ENCODE measurements at regions not wholly inside any gene's neighbourhood (a gene's known extent, or its start where the extent isn't known, plus 50 kb on each side); places are given as distances from the start of the nearest gene placed in this dataset.

DNA sequence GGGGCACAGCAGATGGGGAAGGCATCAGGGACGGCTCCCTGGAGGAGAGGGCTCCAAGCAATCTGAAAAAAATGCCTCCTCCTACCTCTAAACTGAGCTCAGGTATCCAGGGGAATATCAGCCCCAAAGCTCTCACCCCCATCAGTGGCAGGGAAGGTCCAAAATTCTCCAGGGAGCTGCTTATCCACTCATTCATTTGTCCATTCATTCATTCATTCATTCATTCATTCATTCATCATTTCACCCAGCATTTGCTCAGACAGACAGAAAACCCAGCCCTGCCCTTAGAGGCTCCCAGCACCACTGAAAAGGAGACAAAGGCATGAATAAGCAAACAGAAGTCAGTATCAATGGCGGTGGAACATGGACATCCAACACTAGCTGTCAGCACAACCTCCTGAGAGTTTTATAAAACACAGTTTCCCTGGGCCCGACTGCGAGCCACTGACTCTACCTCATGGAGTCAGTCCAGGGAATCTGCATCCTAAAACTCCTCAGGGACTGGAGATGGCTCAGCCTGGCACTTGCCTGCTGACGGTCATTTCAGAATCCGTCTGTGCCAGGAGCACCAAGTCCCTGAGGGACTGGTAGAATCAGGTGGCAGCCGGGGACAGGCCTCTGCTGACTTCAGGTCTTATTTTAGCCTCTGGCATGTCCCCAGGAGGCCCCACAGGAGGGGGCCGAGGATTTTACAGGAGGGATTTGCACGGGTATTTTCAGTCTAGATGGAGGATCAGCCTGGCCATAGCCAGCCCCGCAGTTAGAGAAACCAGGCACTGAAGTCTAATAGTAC, 164.6 kb downstream of the MN1 start:
- no peak overlapping the region for H3K4me2 ChIP-seq (ENCODE audit: control insufficient read depth, extremely low read depth, insufficient read depth, low read depth, low read length)
- no peaks in the 10 kb centered on the region for H4K20me1 ChIP-seq (ENCODE audit: control insufficient read depth, extremely low read depth, insufficient read depth, low read length)
- H3K9me3 ChIP-seq (ENCODE audit: control insufficient read depth, low read depth, low read length) = no peaks in the 10 kb centered on the region
- no peak for FAIRE-seq
- no peaks in the 10 kb centered on the region for H3K36me3 ChIP-seq (ENCODE audit: control insufficient read depth in 2 of 2, extremely low read depth in 1 of 2, insufficient read depth in 2 of 2, low read length in 2 of 2)
- no peak for DNase-seq (ENCODE audit: low read depth, low spot score)
- H2AFZ ChIP-seq (ENCODE audit: control insufficient read depth, low read length) = no peak overlapping the region
- H3K27ac ChIP-seq (ENCODE audit: control insufficient read depth, insufficient read depth, low read length) = no peak overlapping the region
- no peaks in the 10 kb centered on the region for H3K79me2 ChIP-seq (ENCODE audit: control insufficient read depth, insufficient read depth, low read length)
- no peaks in the 10 kb centered on the region for H3K27me3 ChIP-seq (ENCODE audit: control insufficient read depth, extremely low read depth, insufficient read depth, low read length)
- no peak overlapping the region for H3K9ac ChIP-seq (ENCODE audit: control insufficient read depth, extremely low read depth, insufficient read depth, low read length)
- H3K4me3 ChIP-seq (ENCODE audit: control insufficient read depth in 2 of 3, extremely low read depth in 1 of 3, insufficient read depth in 2 of 3, low read depth in 1 of 3, low read length in 3 of 3) = no peak overlapping the region
- no peak for TF ChIP-seq EZH2 (IDR thresholded peaks at IDR 0.05; ENCODE audit: low read length)
- TF ChIP-seq, protein P1, sequence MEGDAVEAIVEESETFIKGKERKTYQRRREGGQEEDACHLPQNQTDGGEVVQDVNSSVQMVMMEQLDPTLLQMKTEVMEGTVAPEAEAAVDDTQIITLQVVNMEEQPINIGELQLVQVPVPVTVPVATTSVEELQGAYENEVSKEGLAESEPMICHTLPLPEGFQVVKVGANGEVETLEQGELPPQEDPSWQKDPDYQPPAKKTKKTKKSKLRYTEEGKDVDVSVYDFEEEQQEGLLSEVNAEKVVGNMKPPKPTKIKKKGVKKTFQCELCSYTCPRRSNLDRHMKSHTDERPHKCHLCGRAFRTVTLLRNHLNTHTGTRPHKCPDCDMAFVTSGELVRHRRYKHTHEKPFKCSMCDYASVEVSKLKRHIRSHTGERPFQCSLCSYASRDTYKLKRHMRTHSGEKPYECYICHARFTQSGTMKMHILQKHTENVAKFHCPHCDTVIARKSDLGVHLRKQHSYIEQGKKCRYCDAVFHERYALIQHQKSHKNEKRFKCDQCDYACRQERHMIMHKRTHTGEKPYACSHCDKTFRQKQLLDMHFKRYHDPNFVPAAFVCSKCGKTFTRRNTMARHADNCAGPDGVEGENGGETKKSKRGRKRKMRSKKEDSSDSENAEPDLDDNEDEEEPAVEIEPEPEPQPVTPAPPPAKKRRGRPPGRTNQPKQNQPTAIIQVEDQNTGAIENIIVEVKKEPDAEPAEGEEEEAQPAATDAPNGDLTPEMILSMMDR (optimal IDR thresholded peaks at IDR 0.05 in 1 of 3, IDR thresholded peaks at IDR 0.05 in 1 of 3, conservative IDR thresholded peaks at IDR 0.05 in 1 of 3; ENCODE audit: extremely low read depth in 1 of 3, insufficient read depth in 2 of 3, low read length in 3 of 3) = no peak
- dilution Hi-C loops (cut with MboI; ENCODE audit: extremely low pct_ligation_motif_present, low sequenced_read_pairs) = no loop called here
- peaks cover 10% of the 10 kb centered on the region for H3K4me1 ChIP-seq (ENCODE audit: control insufficient read depth, extremely low read depth, insufficient read depth, low read length)
- H3K9me1 ChIP-seq (ENCODE audit: control insufficient read depth, extremely low read depth, insufficient read depth, low read length) = no peaks in the 10 kb centered on the region

DNA sequence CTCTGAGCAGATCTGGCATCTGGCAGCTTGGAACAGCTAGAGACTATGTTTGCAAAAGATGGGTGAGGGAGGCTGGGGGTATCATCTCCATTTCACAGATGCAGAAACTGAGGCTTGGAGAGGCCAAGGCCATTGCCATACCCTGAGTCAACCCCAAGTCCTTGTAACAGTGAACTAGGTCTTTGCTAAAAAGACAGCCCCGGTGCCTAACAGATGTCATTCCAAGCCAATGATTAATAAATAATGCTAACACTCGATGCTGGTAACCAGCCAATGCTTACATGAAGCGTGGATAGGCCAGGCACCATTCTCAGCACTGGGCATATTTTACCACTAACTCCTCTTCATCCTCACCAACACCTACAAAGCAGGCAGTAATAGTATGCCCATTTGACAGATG, 164.0 kb downstream of the MN1 start:
- Histone ChIP-seq H3K4me1 (ENCODE audit: control insufficient read depth, extremely low read depth, insufficient read depth, low read length) (peaks cover 10% of the 10 kb centered on the region), H2AFZ (ENCODE audit: control insufficient read depth, low read length) (no peak overlapping the region), H3K27ac (ENCODE audit: control insufficient read depth, insufficient read depth, low read length) (no peak overlapping the region), H3K36me3 (ENCODE audit: control insufficient read depth in 2 of 2, extremely low read depth in 1 of 2, insufficient read depth in 2 of 2, low read length in 2 of 2) (no peaks in the 10 kb centered on the region), H3K9ac (ENCODE audit: control insufficient read depth, extremely low read depth, insufficient read depth, low read length) (no peak overlapping the region), H3K4me3 (ENCODE audit: control insufficient read depth in 2 of 3, extremely low read depth in 1 of 3, insufficient read depth in 2 of 3, low read depth in 1 of 3, low read length in 3 of 3) (no peak overlapping the region), H3K9me3 (ENCODE audit: control insufficient read depth, low read depth, low read length) (no peaks in the 10 kb centered on the region), H3K79me2 (ENCODE audit: control insufficient read depth, insufficient read depth, low read length) (no peaks in the 10 kb centered on the region), H4K20me1 (ENCODE audit: control insufficient read depth, extremely low read depth, insufficient read depth, low read length) (no peaks in the 10 kb centered on the region), H3K9me1 (ENCODE audit: control insufficient read depth, extremely low read depth, insufficient read depth, low read length) (no peaks in the 10 kb centered on the region), H3K4me2 (ENCODE audit: control insufficient read depth, extremely low read depth, insufficient read depth, low read depth, low read length) (no peak overlapping the region), H3K27me3 (ENCODE audit: control insufficient read depth, extremely low read depth, insufficient read depth, low read length) (no peaks in the 10 kb centered on the region)
- FAIRE-seq (peak; percentile 88), DNase-seq (ENCODE audit: low read depth, low spot score) (no peak)
- dilution Hi-C loops (cut with MboI; ENCODE audit: extremely low pct_ligation_motif_present, low sequenced_read_pairs) = no loop called here
- no peak for TF ChIP-seq EZH2 (IDR thresholded peaks at IDR 0.05; ENCODE audit: low read length)
- TF ChIP-seq, protein P1 (optimal IDR thresholded peaks at IDR 0.05 in 1 of 3, IDR thresholded peaks at IDR 0.05 in 1 of 3, conservative IDR thresholded peaks at IDR 0.05 in 1 of 3; ENCODE audit: extremely low read depth in 1 of 3, insufficient read depth in 2 of 3, low read length in 3 of 3) = no peak

All from keratinocyte (primary cell).